ENCODE measurements at regions not wholly inside any gene's neighbourhood (a gene's known extent, or its start where the extent isn't known, plus 50 kb on each side); places are given as distances from the start of the nearest gene placed in this dataset.
A peak's percentile ranks its signal among the peaks of the same experiment; 100 is the strongest.

- no peak for DNase-seq (ENCODE audit: low read depth in 1 of 2, low spot score in 1 of 2)
- H3K4me1 ChIP-seq (ENCODE audit: low read depth) = peaks cover 23% of the 10 kb centered on the region
- no peak overlapping the region for H3K27ac ChIP-seq
- no peaks in the 10 kb centered on the region for H3K36me3 ChIP-seq
- H3K27me3 ChIP-seq = no peaks in the 10 kb centered on the region
- no peak for TF ChIP-seq CTCF (IDR thresholded peaks at IDR 0.05; ENCODE audit: low read depth, low read length)
- H3K4me3 ChIP-seq = no peak overlapping the region
- no peaks in the 10 kb centered on the region for H3K9me3 ChIP-seq (ENCODE audit: low read depth)
Measured at GRCh38 chr10:88158526-88159122, 295.2 kb downstream of the PTEN start.

GRCh38 chr10:88159127-88159829 is 295.9 kb downstream of the PTEN start:
- H3K9me3 ChIP-seq (ENCODE audit: low read depth) = no peaks in the 10 kb centered on the region
- H3K4me3 ChIP-seq = no peak overlapping the region
- H3K4me1 ChIP-seq (ENCODE audit: low read depth) = peaks cover 30% of the 10 kb centered on the region
- no peaks in the 10 kb centered on the region for H3K36me3 ChIP-seq
- no peak overlapping the region for H3K27ac ChIP-seq
- no peak for DNase-seq (ENCODE audit: low read depth in 1 of 2, low spot score in 1 of 2)
- TF ChIP-seq CTCF (IDR thresholded peaks at IDR 0.05; ENCODE audit: low read depth, low read length) = no peak
- H3K27me3 ChIP-seq = no peaks in the 10 kb centered on the region

- H3K9me3 ChIP-seq (ENCODE audit: low read depth) = no peaks in the 10 kb centered on the region
- H3K36me3 ChIP-seq = no peaks in the 10 kb centered on the region
- peaks cover 48% of the 10 kb centered on the region for H3K4me1 ChIP-seq (ENCODE audit: low read depth)
- no peaks in the 10 kb centered on the region for H3K27me3 ChIP-seq
- H3K27ac ChIP-seq = peak overlapping the region; percentile 76
- no peak for DNase-seq (ENCODE audit: low read depth in 1 of 2, low spot score in 1 of 2)
- no peak for TF ChIP-seq CTCF (IDR thresholded peaks at IDR 0.05; ENCODE audit: low read depth, low read length)
- H3K4me3 ChIP-seq = no peak overlapping the region
Measured at GRCh38 chr10:88161070-88161469, 297.6 kb downstream of the PTEN start.

GRCh38 chr10:88161756-88162155 is 298.3 kb downstream of the PTEN start:
- TF ChIP-seq CTCF (IDR thresholded peaks at IDR 0.05; ENCODE audit: low read depth, low read length) = no peak
- no peak for DNase-seq (ENCODE audit: low read depth in 1 of 2, low spot score in 1 of 2)

GRCh38 chr10:88162852-88163251 is 299.4 kb downstream of the PTEN start:
- no peaks in the 10 kb centered on the region for H3K36me3 ChIP-seq
- TF ChIP-seq CTCF (IDR thresholded peaks at IDR 0.05; ENCODE audit: low read depth, low read length) = no peak
- H3K9me3 ChIP-seq (ENCODE audit: low read depth) = no peaks in the 10 kb centered on the region
- H3K27ac ChIP-seq = peak overlapping the region; percentile 57
- H3K4me1 ChIP-seq (ENCODE audit: low read depth) = peaks cover 62% of the 10 kb centered on the region
- no peaks in the 10 kb centered on the region for H3K27me3 ChIP-seq
- H3K4me3 ChIP-seq = no peak overlapping the region
- DNase-seq (ENCODE audit: low read depth in 1 of 2, low spot score in 1 of 2) = no peak

More at GRCh38 chr10:88161756-88162155, 298.3 kb downstream of the PTEN start:
- Histone ChIP-seq H3K27ac (peak overlapping the region; percentile 76), H3K36me3 (no peaks in the 10 kb centered on the region), H3K4me3 (no peak overlapping the region), H3K9me3 (ENCODE audit: low read depth) (no peaks in the 10 kb centered on the region), H3K4me1 (ENCODE audit: low read depth) (peaks cover 53% of the 10 kb centered on the region), H3K27me3 (no peaks in the 10 kb centered on the region)
